ENCODE measurements at regions not wholly inside any gene's neighbourhood (a gene's known extent, or its start where the extent isn't known, plus 50 kb on each side); places are given as distances from the start of the nearest gene placed in this dataset.

GRCh38 chr14:65794674-65795279, 382.2 kb downstream of the FUT8 start:
- Histone ChIP-seq H3K4me3 (replicated peaks in 1 of 3) (no peak overlapping the region), H3K4me1 (no peaks in the 10 kb centered on the region), H3K36me3 (no peaks in the 10 kb centered on the region), H3K27me3 (no peaks in the 10 kb centered on the region), H3K9me3 (no peaks in the 10 kb centered on the region), H3K27ac (no peak overlapping the region)
- TF ChIP-seq POLR2A (IDR thresholded peaks at IDR 0.05) (no peak), CTCF (IDR thresholded peaks at IDR 0.05) (no peak)
- intact Hi-C loops (cut with DNase I): no loop called here
- DNase-seq: no peak
- WGBS, 2 donors: 70 to 78% methylated on average over 6 of the region's 6 CpGs

DNA sequence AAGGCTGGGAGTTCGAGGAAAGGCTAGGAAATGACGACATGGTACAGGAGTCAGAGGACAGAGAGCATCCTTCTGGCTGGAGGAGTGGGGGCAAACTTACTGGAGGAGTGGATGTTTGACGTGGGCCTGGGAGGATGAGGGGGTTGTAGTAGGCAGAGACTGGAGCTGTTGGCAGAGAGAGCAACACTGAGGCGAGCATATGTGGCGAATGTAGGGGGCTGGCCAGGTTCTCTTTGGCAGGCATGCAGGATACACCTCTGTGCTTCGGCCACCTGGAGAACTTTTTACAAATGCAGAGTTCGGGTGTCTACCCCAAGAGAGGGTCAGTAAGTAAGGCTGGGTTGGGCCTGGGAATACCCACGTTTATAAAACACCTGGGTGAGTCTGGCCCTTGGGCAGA, 385.7 kb downstream of the FUT8 start:
- Histone ChIP-seq H3K4me3 (replicated peaks in 1 of 3) (no peak overlapping the region), H3K9me3 (no peaks in the 10 kb centered on the region), H3K27ac (no peak overlapping the region), H3K36me3 (no peaks in the 10 kb centered on the region), H3K27me3 (no peaks in the 10 kb centered on the region), H3K4me1 (no peaks in the 10 kb centered on the region)
- WGBS, 2 donors: 83 to 88% methylated on average over 8 of the region's 8 CpGs
- DNase-seq: no peak
- intact Hi-C loops (cut with DNase I): no loop called here
- TF ChIP-seq CTCF (IDR thresholded peaks at IDR 0.05) (no peak), POLR2A (IDR thresholded peaks at IDR 0.05) (no peak)

- DNase-seq: no peak
- intact Hi-C loops (cut with DNase I): no loop called here
- Histone ChIP-seq H3K9me3 (no peaks in the 10 kb centered on the region), H3K4me1 (no peaks in the 10 kb centered on the region), H3K27me3 (no peaks in the 10 kb centered on the region), H3K36me3 (no peaks in the 10 kb centered on the region), H3K4me3 (replicated peaks in 1 of 3) (no peak overlapping the region), H3K27ac (no peak overlapping the region)
- WGBS, 2 donors: 94 to 95% methylated on average over 6 of the region's 6 CpGs
- TF ChIP-seq POLR2A (IDR thresholded peaks at IDR 0.05) (no peak), CTCF (IDR thresholded peaks at IDR 0.05) (no peak)
These were observed 388.2 kb downstream of the FUT8 start for GRCh38 chr14:65800694-65801093.

DNA sequence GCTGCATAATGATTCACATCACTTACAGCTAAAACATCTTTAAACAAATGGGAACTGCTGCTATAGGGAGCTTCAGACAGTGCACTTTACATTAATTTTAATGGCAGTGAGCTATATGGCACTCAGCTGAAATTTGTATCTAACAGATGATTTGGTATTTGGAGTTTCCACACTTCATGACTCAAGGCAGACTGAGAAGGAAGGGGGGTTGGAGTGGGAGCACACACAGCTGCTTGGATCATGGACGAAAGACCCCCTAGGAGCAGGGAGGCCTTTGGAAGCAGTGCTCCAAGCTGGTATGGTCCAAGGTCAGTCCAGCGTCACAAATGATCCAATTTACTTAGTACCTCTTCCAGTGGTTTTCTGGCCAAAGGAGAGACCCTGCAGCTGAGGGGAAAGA, 389.7 kb downstream of the FUT8 start:
- no peak overlapping the region for H3K27ac ChIP-seq
- 88 to 95% methylated on average over 2 of the region's 2 CpGs for WGBS, 2 donors
- no peaks in the 10 kb centered on the region for H3K9me3 ChIP-seq
- H3K27me3 ChIP-seq: no peaks in the 10 kb centered on the region
- no peaks in the 10 kb centered on the region for H3K36me3 ChIP-seq
- no peak overlapping the region for H3K4me3 ChIP-seq (replicated peaks in 1 of 3)
- no peaks in the 10 kb centered on the region for H3K4me1 ChIP-seq
- no peak for DNase-seq
- intact Hi-C loops (cut with DNase I): no loop called here
- no peak for TF ChIP-seq POLR2A (IDR thresholded peaks at IDR 0.05)
- no peak for TF ChIP-seq CTCF (IDR thresholded peaks at IDR 0.05)

- Histone ChIP-seq H3K9me3 (no peaks in the 10 kb centered on the region), H3K27me3 (no peaks in the 10 kb centered on the region), H3K36me3 (no peaks in the 10 kb centered on the region), H3K27ac (no peak overlapping the region), H3K4me3 (replicated peaks in 1 of 3) (no peak overlapping the region), H3K4me1 (no peaks in the 10 kb centered on the region)
- 80% methylated on average over 6 of the region's 6 CpGs for WGBS, 2 donors
- no peak for DNase-seq
- no peak for TF ChIP-seq POLR2A (IDR thresholded peaks at IDR 0.05)
- TF ChIP-seq CTCF (IDR thresholded peaks at IDR 0.05): no peak
- intact Hi-C loops (cut with DNase I): no loop called here
These were observed 391.4 kb downstream of the FUT8 start for GRCh38 chr14:65803885-65804284.

Data from thyroid gland (tissue), 4 donors.